CD8-positive, alpha-beta memory T cell (primary cell): ENCODE measurements at regions not wholly inside any gene's neighbourhood (a gene's known extent, or its start where the extent isn't known, plus 50 kb on each side); places are given as distances from the start of the nearest gene placed in this dataset.

Experiments used
- CTCF ChIA-PET: fragments of 350-600 bp; sonication (Branson Sonifier 250); formaldehyde crosslinking; loops from one replicate; lab custom pipeline; 2021; ENCODE audit warnings: antibody characterized with exemption; lab: Charles Lee
- POLR2A ChIA-PET: fragments of 350-600 bp; sonication (Branson Sonifier 250); formaldehyde crosslinking; loops from one replicate; lab custom pipeline; 2021; ENCODE audit warnings: antibody characterized with exemption; lab: Charles Lee
- DNase-seq, 5 donors: peaks; one replicate each; pipeline versions ENCODE4 v3.0.0 to v3.0.0-alpha.2; 2020 to 2022; ENCODE audit warnings: mixed read lengths in 1 of 5
- H3K27ac ChIP-seq: one replicate; pipeline ENCODE4 v1.7.0; 2013; ENCODE audit warnings: low read depth, mild to moderate bottlenecking, low read length, moderate library complexity
- H3K27me3 ChIP-seq: 2 replicates; pipeline ENCODE4 v1.7.0; 2013; ENCODE audit warnings: low read length, mild to moderate bottlenecking; ENCODE audit not compliant: insufficient read depth, poor library complexity, severe bottlenecking
- H3K36me3 ChIP-seq: 2 replicates; pipeline ENCODE4 v1.7.0; 2013; ENCODE audit warnings: mild to moderate bottlenecking, low read length, moderate library complexity; ENCODE audit not compliant: insufficient read depth
- H3K4me1 ChIP-seq: 2 replicates; pipeline ENCODE4 v1.7.0; 2013; ENCODE audit warnings: mild to moderate bottlenecking, low read length, moderate library complexity; ENCODE audit not compliant: insufficient read depth
- H3K4me3 ChIP-seq: 2 replicates; pipeline ENCODE4 v1.7.0; 2013; ENCODE audit warnings: mild to moderate bottlenecking, low read length
- H3K9me3 ChIP-seq: 2 replicates; pipeline ENCODE4 v1.7.0; 2013; ENCODE audit warnings: mild to moderate bottlenecking, low read length
- H3K27ac Mint-ChIP-seq, 8 donors: one replicate each; pipeline ENCODE4 v1.8.0; 2020 to 2021; ENCODE audit warnings: mixed read lengths in 8 of 8, mild to moderate bottlenecking in 6 of 8, inconsistent platforms in 3 of 8, moderate library complexity in 3 of 8
- H3K27me3 Mint-ChIP-seq, 2 donors: one replicate each; pipeline ENCODE4 v1.8.0; 2020 to 2021; ENCODE audit warnings: mixed read lengths in 2 of 2, mild to moderate bottlenecking in 1 of 2, moderate library complexity in 1 of 2
- H3K36me3 Mint-ChIP-seq, 3 donors: one replicate each; pipeline ENCODE4 v1.8.0; 2020 to 2021; ENCODE audit warnings: mixed read lengths in 3 of 3, inconsistent platforms in 1 of 3, mild to moderate bottlenecking in 1 of 3
- H3K4me1 Mint-ChIP-seq, 3 donors: one replicate each; pipeline ENCODE4 v1.8.0; 2020 to 2021; ENCODE audit warnings: mixed read lengths in 3 of 3, inconsistent platforms in 1 of 3, mild to moderate bottlenecking in 1 of 3
- H3K4me3 Mint-ChIP-seq, 7 donors: one replicate each; pipeline ENCODE4 v1.8.0; 2020 to 2021; ENCODE audit warnings: mixed read lengths in 7 of 7, mild to moderate bottlenecking in 6 of 7, moderate library complexity in 4 of 7, inconsistent platforms in 2 of 7
- H3K9me3 Mint-ChIP-seq, 5 donors: one replicate each; pipeline ENCODE4 v1.8.0; 2020 to 2022; ENCODE audit warnings: mixed read lengths in 5 of 5, mild to moderate bottlenecking in 3 of 5, moderate library complexity in 2 of 5, inconsistent platforms in 1 of 5

DNA sequence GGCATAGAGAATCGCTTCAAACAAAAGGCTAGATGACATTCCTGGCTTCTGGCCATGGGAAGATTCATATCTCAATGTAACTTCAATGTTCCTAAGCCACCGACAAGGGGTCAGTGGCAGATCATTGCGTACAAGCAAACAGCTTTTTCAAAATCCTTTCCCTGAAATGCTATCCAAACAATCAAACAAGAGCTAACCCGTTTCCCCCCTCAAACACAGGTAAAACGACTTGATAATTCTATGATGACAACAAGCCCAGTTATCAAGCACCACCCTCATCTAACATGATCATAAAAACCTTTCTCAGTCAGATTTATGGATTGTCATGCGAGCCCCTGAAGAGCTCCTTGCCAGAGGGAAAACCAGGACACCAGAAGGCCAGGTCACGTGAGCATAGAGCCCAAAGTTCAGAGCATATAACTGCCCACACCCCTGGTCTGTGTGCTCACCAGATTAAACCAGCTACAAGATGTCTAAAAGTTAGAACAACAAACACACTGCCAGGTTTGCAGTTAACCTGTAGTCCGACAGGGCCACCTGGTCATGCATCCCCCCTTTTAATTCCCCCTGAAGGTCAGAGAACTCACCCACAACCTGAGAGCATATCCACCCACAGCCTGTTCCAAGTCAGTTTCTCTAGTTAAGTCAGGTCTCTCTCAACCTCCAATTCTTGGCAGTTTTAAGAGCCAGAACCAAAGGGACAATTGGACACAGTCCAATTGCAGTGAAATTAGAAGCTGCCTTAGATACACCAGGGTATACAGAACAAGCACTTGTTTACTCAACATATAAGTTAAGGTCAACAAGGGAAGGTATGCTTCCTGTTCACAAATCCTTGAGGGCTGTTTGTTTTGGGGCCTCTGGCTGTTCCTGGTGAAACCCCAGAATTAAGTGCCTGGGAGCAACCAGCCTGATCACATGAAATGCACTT lies 248.1 kb upstream of the PPARGC1A start:
- Histone ChIP-seq H3K9me3 (no peaks in the 10 kb centered on the region), H3K27me3 (no peaks in the 10 kb centered on the region), H3K36me3 (no peaks in the 10 kb centered on the region), H3K27ac (no peak overlapping the region), H3K4me3 (no peak overlapping the region), H3K4me1 (no peaks in the 10 kb centered on the region)
- DNase-seq, result no peak
- Mint-ChIP-seq H3K4me1 (no peaks in the 10 kb centered on the region), H3K4me3 (no peak overlapping the region), H3K27me3 (no peaks in the 10 kb centered on the region), H3K36me3 (no peaks in the 10 kb centered on the region), H3K27ac (no peak overlapping the region), H3K9me3 (peaks cover 1 to 9% (median 3%) of the 10 kb centered on the region in 5 donors)
- ChIA-PET POLR2A (no interaction called here), CTCF (no interaction called here)

GRCh38 chr4:24131954-24132673 lies 242.3 kb upstream of the PPARGC1A start:
- H3K36me3 Mint-ChIP-seq, result no peaks in the 10 kb centered on the region
- no peaks in the 10 kb centered on the region for H3K4me1 Mint-ChIP-seq
- no peak overlapping the region for H3K4me3 Mint-ChIP-seq
- Histone ChIP-seq H3K4me1 (no peaks in the 10 kb centered on the region), H3K9me3 (no peaks in the 10 kb centered on the region), H3K36me3 (no peaks in the 10 kb centered on the region), H3K27ac (no peak overlapping the region), H3K4me3 (no peak overlapping the region), H3K27me3 (no peaks in the 10 kb centered on the region)
- H3K9me3 Mint-ChIP-seq, result peaks cover 6 to 14% (median 9%) of the 10 kb centered on the region in 5 donors
- no peaks in the 10 kb centered on the region for H3K27me3 Mint-ChIP-seq
- no peak overlapping the region for H3K27ac Mint-ChIP-seq
- ChIA-PET POLR2A (no interaction called here), CTCF (no interaction called here)
- no peak for DNase-seq

- POLR2A ChIA-PET, result no interaction called here
- Mint-ChIP-seq H3K36me3 (no peaks in the 10 kb centered on the region), H3K9me3 (peaks cover 6 to 14% (median 11%) of the 10 kb centered on the region in 5 donors), H3K27me3 (no peaks in the 10 kb centered on the region), H3K4me3 (no peak overlapping the region), H3K27ac (no peak overlapping the region), H3K4me1 (no peaks in the 10 kb centered on the region)
- H3K27ac ChIP-seq, result no peak overlapping the region
- DNase-seq, result no peak
- H3K27me3 ChIP-seq, result no peaks in the 10 kb centered on the region
- H3K4me1 ChIP-seq, result no peaks in the 10 kb centered on the region
- H3K4me3 ChIP-seq, result no peak overlapping the region
- no peaks in the 10 kb centered on the region for H3K9me3 ChIP-seq
- no peaks in the 10 kb centered on the region for H3K36me3 ChIP-seq
- CTCF ChIA-PET, result no interaction called here
These were observed 240.8 kb upstream of the PPARGC1A start for GRCh38 chr4:24130637-24131036.

DNA sequence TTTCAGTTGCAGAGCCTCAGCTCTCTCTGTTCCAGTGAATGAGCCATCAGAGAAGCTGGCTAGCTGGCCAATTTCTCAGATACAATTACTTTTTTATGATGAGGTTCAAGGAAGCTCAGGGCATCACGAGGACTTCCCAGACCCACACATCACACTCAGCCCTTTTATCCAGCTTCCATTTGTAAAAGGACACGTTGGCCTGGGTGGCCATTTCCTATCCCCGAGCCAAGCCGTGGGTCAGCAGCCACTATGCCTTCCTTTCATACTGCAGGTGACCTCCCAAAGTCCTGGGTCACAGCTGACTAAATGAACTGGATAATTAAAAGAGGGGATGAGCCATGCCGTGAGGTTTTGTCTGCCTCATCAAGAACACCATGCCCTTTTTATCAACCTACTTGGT lies 236.9 kb upstream of the PPARGC1A start:
- ChIA-PET CTCF (no interaction called here), POLR2A (no interaction called here)
- no peaks in the 10 kb centered on the region for H3K4me1 Mint-ChIP-seq

GRCh38 chr4:24121395-24122175 lies 231.7 kb upstream of the PPARGC1A start:
- POLR2A ChIA-PET, result no interaction called here
- no peaks in the 10 kb centered on the region for H3K9me3 ChIP-seq
- H3K27ac ChIP-seq, result no peak overlapping the region
- Mint-ChIP-seq H3K9me3 (peaks cover 0 to 8% (median 6%) of the 10 kb centered on the region in 5 donors), H3K36me3 (no peaks in the 10 kb centered on the region), H3K27ac (no peak overlapping the region), H3K27me3 (no peaks in the 10 kb centered on the region), H3K4me3 (no peak overlapping the region), H3K4me1 (no peaks in the 10 kb centered on the region)
- H3K4me3 ChIP-seq, result no peak overlapping the region
- no peaks in the 10 kb centered on the region for H3K27me3 ChIP-seq
- H3K4me1 ChIP-seq, result no peaks in the 10 kb centered on the region
- no peaks in the 10 kb centered on the region for H3K36me3 ChIP-seq
- no peak for DNase-seq
- CTCF ChIA-PET, result no interaction called here

More for the DNA sequence above, 236.9 kb upstream of the PPARGC1A start:
- Histone ChIP-seq H3K4me1 (no peaks in the 10 kb centered on the region), H3K36me3 (no peaks in the 10 kb centered on the region), H3K9me3 (no peaks in the 10 kb centered on the region), H3K27ac (no peak overlapping the region), H3K27me3 (no peaks in the 10 kb centered on the region), H3K4me3 (no peak overlapping the region)
- Mint-ChIP-seq H3K36me3 (no peaks in the 10 kb centered on the region), H3K9me3 (peaks cover 6 to 16% (median 12%) of the 10 kb centered on the region in 5 donors), H3K27ac (no peak overlapping the region), H3K27me3 (no peaks in the 10 kb centered on the region), H3K4me3 (no peak overlapping the region)
- no peak for DNase-seq

GRCh38 chr4:24117975-24118374 lies 228.1 kb upstream of the PPARGC1A start:
- H3K27me3 ChIP-seq, result no peaks in the 10 kb centered on the region
- DNase-seq, result no peak
- CTCF ChIA-PET, result no interaction called here
- Mint-ChIP-seq H3K4me3 (no peak overlapping the region), H3K9me3 (peaks cover 2 to 16% (median 3%) of the 10 kb centered on the region in 5 donors), H3K27me3 (no peaks in the 10 kb centered on the region), H3K4me1 (no peaks in the 10 kb centered on the region), H3K36me3 (no peaks in the 10 kb centered on the region), H3K27ac (no peak overlapping the region)
- no peak overlapping the region for H3K27ac ChIP-seq
- H3K4me3 ChIP-seq, result no peak overlapping the region
- POLR2A ChIA-PET, result no interaction called here
- no peaks in the 10 kb centered on the region for H3K9me3 ChIP-seq
- H3K36me3 ChIP-seq, result no peaks in the 10 kb centered on the region
- H3K4me1 ChIP-seq, result no peaks in the 10 kb centered on the region

DNA sequence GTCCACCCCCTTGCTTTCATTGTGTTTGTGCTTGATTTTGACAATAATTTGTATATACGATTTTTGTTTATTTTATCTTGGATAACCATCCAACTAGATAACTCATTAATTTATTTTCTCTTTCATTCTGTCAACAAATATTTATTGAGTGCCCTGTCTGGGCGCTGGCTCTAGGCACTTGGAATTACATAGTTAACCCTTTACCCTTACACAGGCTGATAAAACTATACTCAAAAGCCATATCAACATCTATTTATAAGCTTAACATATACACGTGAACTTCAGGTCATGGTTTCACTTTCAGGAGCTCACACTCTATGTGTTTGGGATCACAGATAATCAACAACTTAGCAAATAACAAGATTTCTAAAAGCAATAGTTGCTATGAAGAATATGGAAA lies 226.3 kb upstream of the PPARGC1A start:
- Histone ChIP-seq H3K4me1 (no peaks in the 10 kb centered on the region), H3K36me3 (no peaks in the 10 kb centered on the region), H3K4me3 (no peak overlapping the region), H3K27ac (no peak overlapping the region), H3K9me3 (no peaks in the 10 kb centered on the region), H3K27me3 (no peaks in the 10 kb centered on the region)
- DNase-seq, result no peak
- H3K4me3 Mint-ChIP-seq, result no peak overlapping the region
- no peak overlapping the region for H3K27ac Mint-ChIP-seq
- peaks cover 2 to 27% (median 3%) of the 10 kb centered on the region in 5 donors for H3K9me3 Mint-ChIP-seq
- POLR2A ChIA-PET, result no interaction called here
- CTCF ChIA-PET, result no interaction called here
- no peaks in the 10 kb centered on the region for H3K36me3 Mint-ChIP-seq
- H3K27me3 Mint-ChIP-seq, result no peaks in the 10 kb centered on the region
- H3K4me1 Mint-ChIP-seq, result no peaks in the 10 kb centered on the region
